ENCODE measurements at regions not wholly inside any gene's neighbourhood (a gene's known extent, or its start where the extent isn't known, plus 50 kb on each side); places are given as distances from the start of the nearest gene placed in this dataset.

GRCh38 chr4:100816436-100817045, 298.7 kb upstream of the EMCN start:
- no peak for TF ChIP-seq CTCF (IDR thresholded peaks at IDR 0.05)
- no peak for TF ChIP-seq POLR2A (IDR thresholded peaks at IDR 0.05)
- 83% methylated on average over 2 of the region's 2 CpGs for WGBS (ENCODE audit: insufficient coverage, low coverage, low lambda C conversion rate, missing lambda C conversion rate)
- ATAC-seq (no peak), DNase-seq (no peak)
- Histone ChIP-seq H3K27ac (no peak overlapping the region), H3K9me3 (no peaks in the 10 kb centered on the region), H3K4me1 (no peaks in the 10 kb centered on the region), H3K27me3 (no peaks in the 10 kb centered on the region), H3K36me3 (no peaks in the 10 kb centered on the region), H3K4me3 (no peak overlapping the region)
- intact Hi-C loops (cut with DNase I), result no loop called here

- Histone ChIP-seq H3K9me3 (no peaks in the 10 kb centered on the region), H3K27me3 (no peaks in the 10 kb centered on the region), H3K4me3 (no peak overlapping the region), H3K27ac (no peak overlapping the region), H3K36me3 (no peaks in the 10 kb centered on the region), H3K4me1 (no peaks in the 10 kb centered on the region)
- ATAC-seq (no peak), DNase-seq (no peak)
- intact Hi-C loops (cut with DNase I), result no loop called here
- WGBS (ENCODE audit: insufficient coverage, low coverage, low lambda C conversion rate, missing lambda C conversion rate), result 66% methylated on average over 2 of the region's 2 CpGs
- TF ChIP-seq CTCF (IDR thresholded peaks at IDR 0.05) (no peak), POLR2A (IDR thresholded peaks at IDR 0.05) (no peak)
These were observed 293.2 kb upstream of the EMCN start for GRCh38 chr4:100811046-100811445.

GRCh38 chr4:100809506-100809905, 291.7 kb upstream of the EMCN start:
- no peak overlapping the region for H3K4me3 ChIP-seq
- TF ChIP-seq CTCF (IDR thresholded peaks at IDR 0.05), result no peak
- TF ChIP-seq POLR2A (IDR thresholded peaks at IDR 0.05), result no peak
- no peak overlapping the region for H3K27ac ChIP-seq
- H3K36me3 ChIP-seq, result no peaks in the 10 kb centered on the region
- ATAC-seq, result no peak
- intact Hi-C loops (cut with DNase I), result no loop called here
- no peaks in the 10 kb centered on the region for H3K9me3 ChIP-seq
- no peaks in the 10 kb centered on the region for H3K27me3 ChIP-seq
- no peak for DNase-seq
- 43% methylated on average over 2 of the region's 2 CpGs for WGBS (ENCODE audit: insufficient coverage, low coverage, low lambda C conversion rate, missing lambda C conversion rate)
- no peaks in the 10 kb centered on the region for H3K4me1 ChIP-seq

- DNase-seq (no peak), ATAC-seq (no peak)
- no peaks in the 10 kb centered on the region for H3K9me3 ChIP-seq
- no peak overlapping the region for H3K4me3 ChIP-seq
- H3K27ac ChIP-seq, result no peak overlapping the region
- intact Hi-C loops (cut with DNase I), result no loop called here
- H3K27me3 ChIP-seq, result no peaks in the 10 kb centered on the region
- no peaks in the 10 kb centered on the region for H3K36me3 ChIP-seq
- H3K4me1 ChIP-seq, result no peaks in the 10 kb centered on the region
- TF ChIP-seq CTCF (IDR thresholded peaks at IDR 0.05), result no peak
- TF ChIP-seq POLR2A (IDR thresholded peaks at IDR 0.05), result no peak
These were observed 289.2 kb upstream of the EMCN start for GRCh38 chr4:100806988-100807387.

GRCh38 chr4:100805538-100805937, 287.7 kb upstream of the EMCN start:
- H3K36me3 ChIP-seq, result no peaks in the 10 kb centered on the region
- ATAC-seq (no peak), DNase-seq (no peak)
- H3K9me3 ChIP-seq, result no peaks in the 10 kb centered on the region
- H3K27me3 ChIP-seq, result no peaks in the 10 kb centered on the region
- TF ChIP-seq POLR2A (IDR thresholded peaks at IDR 0.05), result no peak
- no peaks in the 10 kb centered on the region for H3K4me1 ChIP-seq
- no peak overlapping the region for H3K27ac ChIP-seq
- WGBS (ENCODE audit: insufficient coverage, low coverage, low lambda C conversion rate, missing lambda C conversion rate), result 75% methylated on average over 6 of the region's 7 CpGs
- H3K4me3 ChIP-seq, result no peak overlapping the region
- intact Hi-C loops (cut with DNase I), result no loop called here

All from right lobe of liver (tissue), 6 donors.